ENCODE measurements at regions not wholly inside any gene's neighbourhood (a gene's known extent, or its start where the extent isn't known, plus 50 kb on each side); places are given as distances from the start of the nearest gene placed in this dataset.

DNA sequence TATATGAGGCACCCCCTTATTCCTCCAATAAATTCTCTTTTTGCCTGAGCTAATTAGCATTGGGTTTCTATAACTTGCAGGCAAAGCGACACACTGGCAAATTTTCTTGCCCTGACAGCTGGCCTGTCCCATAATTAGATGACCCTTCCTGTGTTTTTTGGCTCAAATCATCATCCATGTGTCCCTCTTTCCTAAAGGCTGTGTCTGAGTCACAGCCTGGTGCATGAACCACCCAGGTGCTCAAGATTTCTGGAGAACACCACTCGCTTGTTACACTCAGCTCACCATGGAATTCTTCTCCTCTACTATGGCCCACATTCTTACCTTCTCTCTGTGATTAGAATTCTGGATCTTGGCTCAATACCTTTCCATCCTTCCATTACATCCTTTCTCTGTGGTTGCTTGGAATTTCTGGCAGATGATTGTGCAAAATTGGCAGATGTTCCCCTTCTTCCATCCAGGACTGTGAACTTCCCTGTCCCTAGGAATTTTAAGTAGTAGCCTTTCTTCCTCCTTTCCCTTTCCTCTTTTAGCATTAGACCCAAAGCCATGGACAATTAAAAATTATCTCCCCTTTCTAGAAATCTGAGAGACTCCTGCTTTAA is 116.0 kb upstream of the ANKRD1 start:
- Histone ChIP-seq H3K9me3 (ENCODE audit: low read depth, low read length, poor library complexity, severe bottlenecking) (no peaks in the 10 kb centered on the region), H3K4me1 (ENCODE audit: insufficient read depth, low read length, poor library complexity, severe bottlenecking) (peaks cover 15% of the 10 kb centered on the region), H3K27me3 (replicated peaks; ENCODE audit: insufficient read depth, low read depth, low read length, poor library complexity) (no peaks in the 10 kb centered on the region), H3K4me3 (ENCODE audit: low read depth, low read length, poor library complexity, severe bottlenecking) (no peak overlapping the region), H3K36me3 (ENCODE audit: insufficient read depth, low read length, poor library complexity, severe bottlenecking) (no peaks in the 10 kb centered on the region), H3K27ac (ENCODE audit: low read depth, low read length, poor library complexity, severe bottlenecking) (no peak overlapping the region)
- TF ChIP-seq, protein P1, sequence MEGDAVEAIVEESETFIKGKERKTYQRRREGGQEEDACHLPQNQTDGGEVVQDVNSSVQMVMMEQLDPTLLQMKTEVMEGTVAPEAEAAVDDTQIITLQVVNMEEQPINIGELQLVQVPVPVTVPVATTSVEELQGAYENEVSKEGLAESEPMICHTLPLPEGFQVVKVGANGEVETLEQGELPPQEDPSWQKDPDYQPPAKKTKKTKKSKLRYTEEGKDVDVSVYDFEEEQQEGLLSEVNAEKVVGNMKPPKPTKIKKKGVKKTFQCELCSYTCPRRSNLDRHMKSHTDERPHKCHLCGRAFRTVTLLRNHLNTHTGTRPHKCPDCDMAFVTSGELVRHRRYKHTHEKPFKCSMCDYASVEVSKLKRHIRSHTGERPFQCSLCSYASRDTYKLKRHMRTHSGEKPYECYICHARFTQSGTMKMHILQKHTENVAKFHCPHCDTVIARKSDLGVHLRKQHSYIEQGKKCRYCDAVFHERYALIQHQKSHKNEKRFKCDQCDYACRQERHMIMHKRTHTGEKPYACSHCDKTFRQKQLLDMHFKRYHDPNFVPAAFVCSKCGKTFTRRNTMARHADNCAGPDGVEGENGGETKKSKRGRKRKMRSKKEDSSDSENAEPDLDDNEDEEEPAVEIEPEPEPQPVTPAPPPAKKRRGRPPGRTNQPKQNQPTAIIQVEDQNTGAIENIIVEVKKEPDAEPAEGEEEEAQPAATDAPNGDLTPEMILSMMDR (conservative IDR thresholded peaks at IDR 0.05; ENCODE audit: low read depth, low read length): no peak
- no peak for TF ChIP-seq EZH2 (IDR thresholded peaks at IDR 0.05; ENCODE audit: borderline replicate concordance, low read depth, low read length, poor library complexity, severe bottlenecking)
- POLR2A ChIA-PET (ENCODE audit: low non-redundant PET): no interaction called here
- DNase-seq (ENCODE audit: low spot score): no peak
- intact Hi-C loops (cut with micrococcal nuclease; ENCODE audit: unreplicated experiment): no loop called here
- no TSS peak for BruUV-seq (replicated peaks)
- CTCF ChIA-PET: no interaction called here

- TF ChIP-seq, protein P1 (conservative IDR thresholded peaks at IDR 0.05; ENCODE audit: low read depth, low read length): no peak
- TF ChIP-seq EZH2 (IDR thresholded peaks at IDR 0.05; ENCODE audit: borderline replicate concordance, low read depth, low read length, poor library complexity, severe bottlenecking): no peak
- no TSS peak for BruUV-seq (replicated peaks)
- H3K27ac ChIP-seq (ENCODE audit: low read depth, low read length, poor library complexity, severe bottlenecking): no peak overlapping the region
- peaks cover 12% of the 10 kb centered on the region for H3K4me1 ChIP-seq (ENCODE audit: insufficient read depth, low read length, poor library complexity, severe bottlenecking)
- DNase-seq (ENCODE audit: low spot score): no peak
- no peaks in the 10 kb centered on the region for H3K27me3 ChIP-seq (replicated peaks; ENCODE audit: insufficient read depth, low read depth, low read length, poor library complexity)
- ChIA-PET POLR2A (ENCODE audit: low non-redundant PET) (no interaction called here), CTCF (no interaction called here)
- H3K9me3 ChIP-seq (ENCODE audit: low read depth, low read length, poor library complexity, severe bottlenecking): no peaks in the 10 kb centered on the region
- no peaks in the 10 kb centered on the region for H3K36me3 ChIP-seq (ENCODE audit: insufficient read depth, low read length, poor library complexity, severe bottlenecking)
- no peak overlapping the region for H3K4me3 ChIP-seq (ENCODE audit: low read depth, low read length, poor library complexity, severe bottlenecking)
- intact Hi-C loops (cut with micrococcal nuclease; ENCODE audit: unreplicated experiment): no loop called here
Observed at GRCh38 chr10:91038971-91039370, 118.1 kb upstream of the ANKRD1 start.

DNA sequence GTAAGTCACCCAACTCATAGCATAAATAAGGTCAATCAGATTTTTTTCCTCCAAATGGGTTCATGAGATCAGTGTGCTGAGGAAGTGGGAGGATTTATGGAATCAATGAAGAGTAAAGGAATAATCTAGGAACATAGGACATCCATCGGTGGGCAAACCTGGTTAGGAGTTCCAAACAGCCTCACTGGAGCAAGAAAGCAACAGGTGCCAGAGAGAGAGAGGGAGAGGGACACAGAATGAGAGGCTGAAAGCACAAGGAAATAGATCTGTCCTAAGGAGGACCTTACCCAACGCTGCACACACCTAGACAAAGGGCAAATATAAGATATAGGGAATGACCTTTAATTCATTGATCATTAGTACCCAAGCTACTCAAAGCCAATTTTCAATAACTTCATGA is 119.5 kb upstream of the ANKRD1 start:
- no peaks in the 10 kb centered on the region for H3K9me3 ChIP-seq (ENCODE audit: low read depth, low read length, poor library complexity, severe bottlenecking)
- no peak for DNase-seq (ENCODE audit: low spot score)
- no peaks in the 10 kb centered on the region for H3K4me1 ChIP-seq (ENCODE audit: insufficient read depth, low read length, poor library complexity, severe bottlenecking)
- no peaks in the 10 kb centered on the region for H3K36me3 ChIP-seq (ENCODE audit: insufficient read depth, low read length, poor library complexity, severe bottlenecking)
- no TSS peak for BruUV-seq (replicated peaks)
- POLR2A ChIA-PET (ENCODE audit: low non-redundant PET): no interaction called here
- TF ChIP-seq, protein P1 (conservative IDR thresholded peaks at IDR 0.05; ENCODE audit: low read depth, low read length): no peak
- TF ChIP-seq EZH2 (IDR thresholded peaks at IDR 0.05; ENCODE audit: borderline replicate concordance, low read depth, low read length, poor library complexity, severe bottlenecking): no peak
- CTCF ChIA-PET: no interaction called here
- intact Hi-C loops (cut with micrococcal nuclease; ENCODE audit: unreplicated experiment): no loop called here
- H3K4me3 ChIP-seq (ENCODE audit: low read depth, low read length, poor library complexity, severe bottlenecking): no peak overlapping the region
- H3K27ac ChIP-seq (ENCODE audit: low read depth, low read length, poor library complexity, severe bottlenecking): no peak overlapping the region
- H3K27me3 ChIP-seq (replicated peaks; ENCODE audit: insufficient read depth, low read depth, low read length, poor library complexity): no peaks in the 10 kb centered on the region

Data from A673 (cell line).